Left ventricle myocardium inferior (tissue), 1 donor: ENCODE measurements at regions not wholly inside any gene's neighbourhood (a gene's known extent, or its start where the extent isn't known, plus 50 kb on each side); places are given as distances from the start of the nearest gene placed in this dataset.

ENCODE experiments used
- DNase-seq: peaks from one replicate; pipeline ENCODE4 v3.0.0-alpha.2; 2020
- H3K27ac ChIP-seq: fragments of 200-600 bp; replicated peaks from 2 replicates; pipeline ENCODE4 v1.8.0; 2021
- H3K27me3 ChIP-seq: fragments of 200-600 bp; 2 replicates; pipeline ENCODE4 v1.8.0; 2021; ENCODE audit warnings: low read depth
- H3K36me3 ChIP-seq: fragments of 200-600 bp; 2 replicates; pipeline ENCODE4 v1.8.0; 2021
- H3K4me1 ChIP-seq: fragments of 200-600 bp; 2 replicates; pipeline ENCODE4 v1.8.0; 2021
- H3K4me3 ChIP-seq: fragments of 200-600 bp; 2 replicates; pipeline ENCODE4 v1.8.0; 2021; ENCODE audit warnings: mild to moderate bottlenecking, moderate library complexity
- H3K9me3 ChIP-seq: fragments of 200-600 bp; replicated peaks from 2 replicates; pipeline ENCODE4 v1.8.0; 2021
- CTCF ChIP-seq: fragments of 200-600 bp; IDR thresholded peaks from 2 replicates; pipeline ENCODE4 v1.8.0; 2021; ENCODE audit warnings: antibody characterized with exemption, mild to moderate bottlenecking, borderline replicate concordance
- intact Hi-C: fragments of 100-400 bp; cut with micrococcal nuclease; formaldehyde crosslinking; loops from one replicate; pipeline ENCODE4 v1.11.0; 2022
- donor health status: DM: no; HTN: yes; CAD: no; lungs with severe emphysema.

GRCh38 chr4:66433706-66434105, 763.4 kb upstream of the EPHA5 start:
- Histone ChIP-seq H3K4me3 (no peak overlapping the region), H3K27ac (no peak overlapping the region), H3K4me1 (no peaks in the 10 kb centered on the region), H3K27me3 (no peaks in the 10 kb centered on the region), H3K36me3 (no peaks in the 10 kb centered on the region), H3K9me3 (peaks cover 17% of the 10 kb centered on the region)
- TF ChIP-seq CTCF = no peak
- no peak for DNase-seq
- intact Hi-C loops = no loop called here

GRCh38 chr4:66430856-66431255, 760.6 kb upstream of the EPHA5 start:
- H3K27ac ChIP-seq = no peak overlapping the region
- H3K27me3 ChIP-seq = no peaks in the 10 kb centered on the region
- no peak overlapping the region for H3K4me3 ChIP-seq
- DNase-seq = no peak
- TF ChIP-seq CTCF = no peak
- H3K4me1 ChIP-seq = no peaks in the 10 kb centered on the region
- peaks cover 34% of the 10 kb centered on the region for H3K9me3 ChIP-seq
- no peaks in the 10 kb centered on the region for H3K36me3 ChIP-seq
- intact Hi-C loops = no loop called here

- no peaks in the 10 kb centered on the region for H3K4me1 ChIP-seq
- peaks cover 34% of the 10 kb centered on the region for H3K9me3 ChIP-seq
- H3K36me3 ChIP-seq = no peaks in the 10 kb centered on the region
- no peak overlapping the region for H3K27ac ChIP-seq
- H3K27me3 ChIP-seq = no peaks in the 10 kb centered on the region
- no peak for DNase-seq
- intact Hi-C loops = no loop called here
- no peak overlapping the region for H3K4me3 ChIP-seq
- no peak for TF ChIP-seq CTCF
Measured at GRCh38 chr4:66429276-66429675, 759.0 kb upstream of the EPHA5 start.

GRCh38 chr4:66416425-66416824, 746.1 kb upstream of the EPHA5 start:
- no peak for DNase-seq
- Histone ChIP-seq H3K9me3 (peaks cover 31% of the 10 kb centered on the region), H3K4me1 (no peaks in the 10 kb centered on the region), H3K27me3 (no peaks in the 10 kb centered on the region), H3K27ac (no peak overlapping the region), H3K36me3 (no peaks in the 10 kb centered on the region), H3K4me3 (no peak overlapping the region)
- TF ChIP-seq CTCF = no peak
- intact Hi-C loops = no loop called here

- no peaks in the 10 kb centered on the region for H3K36me3 ChIP-seq
- H3K4me3 ChIP-seq = no peak overlapping the region
- no peak for TF ChIP-seq CTCF
- intact Hi-C loops = no loop called here
- H3K4me1 ChIP-seq = no peaks in the 10 kb centered on the region
- DNase-seq = no peak
- peaks cover 5% of the 10 kb centered on the region for H3K9me3 ChIP-seq
- no peak overlapping the region for H3K27ac ChIP-seq
- H3K27me3 ChIP-seq = no peaks in the 10 kb centered on the region
Measured at GRCh38 chr4:66404141-66404540, 733.9 kb upstream of the EPHA5 start.

GRCh38 chr4:66376921-66377320, 706.6 kb upstream of the EPHA5 start:
- no peaks in the 10 kb centered on the region for H3K27me3 ChIP-seq
- intact Hi-C loops = no loop called here

More at GRCh38 chr4:66376921-66377320, 706.6 kb upstream of the EPHA5 start:
- Histone ChIP-seq H3K36me3 (no peaks in the 10 kb centered on the region), H3K4me3 (no peak overlapping the region), H3K9me3 (peaks cover 8% of the 10 kb centered on the region), H3K27ac (no peak overlapping the region), H3K4me1 (no peaks in the 10 kb centered on the region)
- no peak for DNase-seq
- TF ChIP-seq CTCF = no peak
